HepG2 (cell line): ENCODE measurements at regions not wholly inside any gene's neighbourhood (a gene's known extent, or its start where the extent isn't known, plus 50 kb on each side); places are given as distances from the start of the nearest gene placed in this dataset.

ENCODE experiments used
- ATAC-seq: fragments of 200-7000 bp; cut with Tn5 transposase; 3 replicates; pipeline ENCODE4 v1.9.1; 2020; ENCODE audit warnings: mild to moderate bottlenecking, moderate library complexity
- BruUV-seq: library from RNA; stranded (reverse); fragments of 400-500 nt; replicated peaks from 2 replicates; lab custom pipeline; 2021; lab: Mats Ljungman, UMichigan
- CTCF ChIA-PET: fragments of 300-600 bp; formaldehyde crosslinking; extraction: SDS; loops from one replicate; lab custom pipeline; 2021; ENCODE audit warnings: low total read pairs, inconsistent platforms, low intra/inter-chr PET ratio; lab: Yijun Ruan, JAX
- POLR2A ChIA-PET: fragments of 350-600 bp; sonication (Branson Sonifier 250); formaldehyde crosslinking; loops from one replicate; lab custom pipeline; 2020; ENCODE audit warnings: antibody characterized with exemption, inconsistent platforms; lab: Yijun Ruan, JAX
- DNase-seq: peaks from one replicate; pipeline ENCODE4 v3.0.0-alpha.2; 2015; ENCODE audit warnings: low spot score
- FAIRE-seq: peaks from 3 replicates; lab custom pipeline; 2011; peaks lifted over from hg19 to GRCh38; lab: Jason Lieb, UNC
- H2AFZ ChIP-seq: one replicate; pipeline ENCODE4 v1.6.1; 2011; ENCODE audit warnings: low read length, inconsistent platforms
- H3K27ac ChIP-seq: fragments of 300-600 bp; 3 replicates; pipeline ENCODE4 v1.8.0; 2011; ENCODE audit warnings: mixed run types, mild to moderate bottlenecking, mixed read lengths, low read length, inconsistent platforms; ENCODE audit not compliant: insufficient read depth; ENCODE audit errors: extremely low read length
- H3K27me3 ChIP-seq, 2 experiments: fragments of 200-600 bp in 1 of 2; 2 replicates in 1 of 2; 3 replicates in 1 of 2; pipeline versions ENCODE4 v1.6.0 to v1.8.0; 2011; ENCODE audit warnings: low read length in 2 of 2, mild to moderate bottlenecking in 2 of 2, moderate library complexity in 2 of 2, inconsistent platforms in 1 of 2; ENCODE audit not compliant: insufficient read depth in 2 of 2, control insufficient read depth in 1 of 2
- H3K36me3 ChIP-seq, 2 experiments: fragments of 200-600 bp in 1 of 2; replicated peaks in 1 of 2; 2 replicates in 1 of 2; 3 replicates in 1 of 2; pipeline versions ENCODE4 v1.5.1 to v1.8.0; 2011; ENCODE audit warnings: low read length in 2 of 2, inconsistent platforms in 1 of 2; ENCODE audit not compliant: insufficient read depth in 2 of 2, control insufficient read depth in 1 of 2
- H3K4me1 ChIP-seq: 2 replicates; pipeline ENCODE4 v1.5.1; 2012; ENCODE audit warnings: low read length, inconsistent platforms; ENCODE audit not compliant: insufficient read depth
- H3K4me2 ChIP-seq: 2 replicates; pipeline ENCODE4 v1.6.0; 2011; ENCODE audit warnings: low read depth, low read length, inconsistent platforms
- H3K4me3 ChIP-seq, 3 experiments: fragments of 200-600 bp in 1 of 3; sonication (generic), shearing (Covaris generic) in 1 of 3; replicated peaks in 1 of 3; 2 replicates each; pipeline ENCODE4 v1.5.1; 2011 to 2016; ENCODE audit warnings: low read length in 3 of 3, inconsistent platforms in 2 of 3, low read depth in 2 of 3, mild to moderate bottlenecking in 2 of 3, control low read depth in 1 of 3, mixed read lengths in 1 of 3; ENCODE audit not compliant: insufficient read depth in 1 of 3
- H3K79me2 ChIP-seq: one replicate; pipeline ENCODE4 v1.6.1; 2011; ENCODE audit warnings: low read length, inconsistent platforms; ENCODE audit not compliant: insufficient read depth
- H3K9ac ChIP-seq: 2 replicates; pipeline ENCODE4 v1.6.0; 2011; ENCODE audit warnings: mild to moderate bottlenecking, low read depth, low read length, inconsistent platforms; ENCODE audit not compliant: insufficient read depth
- H3K9me3 ChIP-seq: 2 replicates; pipeline ENCODE4 v1.5.1; 2012; ENCODE audit warnings: mild to moderate bottlenecking, low read length
- H4K20me1 ChIP-seq: 2 replicates; pipeline ENCODE4 v1.6.0; 2011; ENCODE audit warnings: inconsistent platforms, mild to moderate bottlenecking, low read length, moderate library complexity; ENCODE audit not compliant: insufficient read depth
- AGO2 ChIP-seq: fragments of 200-400 bp; formaldehyde crosslinking; optimal IDR thresholded peaks from 2 replicates; pipeline ENCODE3; 2017; ENCODE audit warnings: mild to moderate bottlenecking, low read depth, low read length, moderate library complexity
- CREB1 ChIP-seq, 2 experiments: fragments of 450-650 bp in 1 of 2; IDR thresholded peaks; 2 replicates each; pipeline ENCODE4 v1.6.1; 2016 to 2017; ENCODE audit warnings: control low read depth in 1 of 2, mild to moderate bottlenecking in 1 of 2, missing compliant biosample characterization in 1 of 2, missing genetic modification characterization in 1 of 2
- HMGA1 ChIP-seq: sonication (generic); formaldehyde crosslinking; conservative IDR thresholded peaks from 2 replicates; pipeline ENCODE4 v1.4.0; 2020; ENCODE audit warnings: missing genetic modification reagents
- HOXA7 ChIP-seq: sonication (generic); formaldehyde crosslinking; IDR thresholded peaks from 2 replicates; pipeline ENCODE4 v1.8.1; 2022; ENCODE audit warnings: mild to moderate bottlenecking, missing genetic modification reagents, moderate library complexity
- IRX3 ChIP-seq: sonication (generic); formaldehyde crosslinking; IDR thresholded peaks from 2 replicates; pipeline ENCODE4 v1.8.1; 2023; ENCODE audit warnings: mild to moderate bottlenecking, low read depth, missing genetic modification reagents, borderline replicate concordance
- KDM3A ChIP-seq: IDR thresholded peaks from 2 replicates; pipeline ENCODE4 v1.6.1; 2018; ENCODE audit warnings: low read depth, missing compliant biosample characterization
- MAX ChIP-seq: IDR thresholded peaks from 2 replicates; pipeline ENCODE4 v1.6.1; 2012; ENCODE audit warnings: inconsistent platforms
- PAXIP1 ChIP-seq: sonication (generic); formaldehyde crosslinking; conservative IDR thresholded peaks from 2 replicates; pipeline ENCODE4 v1.4.0; 2020; ENCODE audit warnings: mild to moderate bottlenecking, missing genetic modification reagents, moderate library complexity
- RBFOX2 ChIP-seq: fragments of 200-400 bp; formaldehyde crosslinking; IDR thresholded peaks from 2 replicates; pipeline ENCODE4 v1.6.1; 2017; ENCODE audit warnings: low read depth, mild to moderate bottlenecking, low read length
- SP140L ChIP-seq: sonication (generic); formaldehyde crosslinking; IDR thresholded peaks from 2 replicates; pipeline ENCODE4 v1.4.0; 2020; ENCODE audit warnings: missing genetic modification reagents, borderline replicate concordance
- ZBTB3 ChIP-seq: sonication (generic); formaldehyde crosslinking; IDR thresholded peaks from 2 replicates; pipeline ENCODE4 v1.4.0; 2020; ENCODE audit warnings: low read depth, mild to moderate bottlenecking, moderate library complexity, missing genetic modification reagents, borderline replicate concordance
- ZNF225 ChIP-seq: sonication (generic); formaldehyde crosslinking; IDR thresholded peaks from 2 replicates; pipeline ENCODE4 v1.4.0; 2020; ENCODE audit warnings: mild to moderate bottlenecking, missing genetic modification reagents
- ZNF235 ChIP-seq: sonication (generic); formaldehyde crosslinking; IDR thresholded peaks from 2 replicates; pipeline ENCODE4 v1.8.1; 2023; ENCODE audit warnings: mild to moderate bottlenecking, missing genetic modification reagents, borderline replicate concordance
- ZNF619 ChIP-seq: sonication (generic); formaldehyde crosslinking; IDR thresholded peaks from 2 replicates; pipeline ENCODE4 v1.4.0; 2020; ENCODE audit warnings: mild to moderate bottlenecking, missing genetic modification reagents
- ZNF891 ChIP-seq: sonication (generic); formaldehyde crosslinking; IDR thresholded peaks from 2 replicates; pipeline ENCODE4 v1.5.0; 2020; ENCODE audit warnings: mild to moderate bottlenecking, missing genetic modification reagents
- ZSCAN29 ChIP-seq: sonication (generic); formaldehyde crosslinking; conservative IDR thresholded peaks from 2 replicates; pipeline ENCODE4 v1.4.0; 2020; ENCODE audit warnings: mild to moderate bottlenecking, missing genetic modification reagents
- ZSCAN30 ChIP-seq: sonication (generic); formaldehyde crosslinking; IDR thresholded peaks from 2 replicates; pipeline ENCODE4 v1.5.0; 2020; ENCODE audit warnings: mild to moderate bottlenecking, missing genetic modification reagents
- WGBS: methylation state at CpG from one replicate; pipeline ENCODE4 v1.1.6; 2017; ENCODE audit warnings: low lambda C conversion rate; 5-methylcytosine and 5-hydroxymethylcytosine counted together
- in situ Hi-C: cut with HindIII; loops from 2 replicates; pipeline ENCODE4 v1.10.0; 2017; ENCODE audit warnings: low pct_unique_long_range_greater_than_20kb; ENCODE audit not compliant: extremely low pct_ligation_motif_present
- intact Hi-C: fragments of 100-400 bp; cut with micrococcal nuclease; formaldehyde crosslinking; loops from one replicate; pipeline ENCODE4 v1.10.0; 2022; ENCODE audit not compliant: unreplicated experiment

GRCh38 chr2:14994721-14995120 is 362.2 kb downstream of the LRATD1 start:
- POLR2A ChIA-PET, result no interaction called here
- DNase-seq, result no peak
- Histone ChIP-seq H3K4me2 (no peak overlapping the region), H3K79me2 (no peaks in the 10 kb centered on the region), H4K20me1 (no peaks in the 10 kb centered on the region), H3K9ac (no peak overlapping the region), H3K36me3 (no peaks in the 10 kb centered on the region), H2AFZ (no peak overlapping the region), H3K27me3 (peaks cover 0 to 3% of the 10 kb centered on the region in 2 experiments; a peak in 1 of 5 replicates), H3K9me3 (no peaks in the 10 kb centered on the region), H3K27ac (no peak overlapping the region)
- ATAC-seq, result no peak
- intact Hi-C loops, result no loop called here
- 18% methylated on average over 4 of the region's 4 CpGs for WGBS
- in situ Hi-C loops, result no loop called here
- TF ChIP-seq RBFOX2 (no peak), CREB1 (IDR thresholded peaks at IDR 0.05) (no peak), CREB1 (CRISPR knock-in tag; IDR thresholded peaks at IDR 0.05) (no peak), ZSCAN30 (CRISPR knock-in tag) (no peak), SP140L (no peak), ZNF891 (CRISPR knock-in tag) (no peak), MAX (no peak), HOXA7 (CRISPR knock-in tag) (no peak), ZSCAN29 (no peak)
- TF ChIP-seq, all 625 proteins: peak for 0
- BruUV-seq, result no TSS peak
- H3K4me1 ChIP-seq, result no peaks in the 10 kb centered on the region
- CTCF ChIA-PET, result no interaction called here
- no peak overlapping the region for H3K4me3 ChIP-seq
- no peak for FAIRE-seq

- no peak for FAIRE-seq
- no peak for DNase-seq
- Histone ChIP-seq H3K4me1 (no peaks in the 10 kb centered on the region), H3K4me2 (no peak overlapping the region), H3K79me2 (no peaks in the 10 kb centered on the region), H3K9me3 (no peaks in the 10 kb centered on the region), H4K20me1 (no peaks in the 10 kb centered on the region), H3K4me3 (no peak overlapping the region), H3K27ac (no peak overlapping the region), H2AFZ (no peak overlapping the region), H3K36me3 (no peaks in the 10 kb centered on the region), H3K27me3 (peaks cover 0 to 6% of the 10 kb centered on the region in 2 experiments; a peak in 1 of 5 replicates), H3K9ac (no peak overlapping the region)
- WGBS, result 60% methylated on average over 8 of the region's 8 CpGs
- CTCF ChIA-PET, result no interaction called here
- ATAC-seq, result no peak
- intact Hi-C loops (no loop called here), in situ Hi-C loops (no loop called here)
- POLR2A ChIA-PET, result no interaction called here
- no TSS peak for BruUV-seq
- TF ChIP-seq HMGA1 (CRISPR knock-in tag) (no peak), IRX3 (CRISPR knock-in tag) (no peak), KDM3A (CRISPR knock-in tag) (no peak), PAXIP1 (CRISPR knock-in tag) (no peak), ZNF225 (no peak), ZNF235 (no peak), ZBTB3 (CRISPR knock-in tag) (no peak), ZNF619 (CRISPR knock-in tag) (no peak), AGO2 (no peak)
Observed at GRCh38 chr2:14996351-14997014, 364.0 kb downstream of the LRATD1 start.
